ENCODE measurements at regions not wholly inside any gene's neighbourhood (a gene's known extent, or its start where the extent isn't known, plus 50 kb on each side); places are given as distances from the start of the nearest gene placed in this dataset.

DNA sequence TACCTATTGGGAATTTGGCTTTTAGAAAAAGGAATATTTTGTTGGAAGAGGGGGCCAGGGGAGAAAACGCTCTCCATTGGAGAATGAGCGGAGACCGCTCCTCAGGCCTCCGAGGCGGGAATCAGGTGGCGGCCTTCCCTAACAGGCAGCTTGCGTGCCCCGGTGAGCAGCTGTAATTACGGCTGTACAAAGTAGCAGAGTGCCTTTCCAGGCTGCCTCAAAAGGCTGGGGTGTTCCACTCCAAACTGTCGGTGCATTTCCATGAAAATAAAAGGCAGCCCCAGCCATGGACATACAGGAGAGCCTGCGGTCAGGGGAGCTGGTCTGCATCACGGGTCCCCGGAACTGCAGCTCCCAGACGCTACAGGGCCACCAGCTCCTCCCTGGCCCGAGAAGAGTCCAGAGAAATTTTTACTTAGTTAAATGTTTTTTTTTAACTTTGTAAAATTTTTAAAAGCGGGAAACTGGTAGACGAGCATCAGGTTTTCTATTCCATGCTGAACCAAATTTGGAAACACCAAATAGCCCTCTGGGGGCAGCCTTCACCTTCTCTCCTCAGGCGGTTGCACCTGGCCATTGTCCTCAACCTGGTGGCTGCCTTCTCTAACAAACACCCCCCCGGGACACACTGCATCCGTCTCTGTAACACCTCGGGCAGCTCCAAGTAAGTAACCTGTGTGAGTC lies 209.3 kb upstream of the SALL3 start:
- TF ChIP-seq YY1 (IDR thresholded peaks at IDR 0.05; ENCODE audit: insufficient read depth, insufficient read length) (no peak), SUZ12 (IDR thresholded peaks at IDR 0.05; ENCODE audit: extremely low read depth, insufficient read depth, insufficient read length) (no peak)
